Neural progenitor cell (in vitro differentiated cells): ENCODE measurements at regions not wholly inside any gene's neighbourhood (a gene's known extent, or its start where the extent isn't known, plus 50 kb on each side); places are given as distances from the start of the nearest gene placed in this dataset.

Source experiments
- DNase-seq: peaks from one replicate; pipeline ENCODE4 v3.0.0-alpha.2; 2016; ENCODE audit warnings: low spot score
- H2AFZ ChIP-seq: fragments of 200-600 bp; sonication (generic); replicated peaks from 2 replicates; pipeline ENCODE4 v1.6.1; 2016; ENCODE audit warnings: antibody characterized with exemption
- H3F3A ChIP-seq: fragments of 200-600 bp; sonication (generic); 2 replicates; pipeline ENCODE4 v1.6.1; 2016; ENCODE audit warnings: antibody characterized with exemption, low read depth
- H3K27ac ChIP-seq: fragments of 200-600 bp; sonication (generic); 2 replicates; pipeline ENCODE4 v1.5.1; 2016; ENCODE audit warnings: mild to moderate bottlenecking
- H3K27me3 ChIP-seq: fragments of 200-600 bp; sonication (generic); 2 replicates; pipeline ENCODE4 v1.6.1; 2016; ENCODE audit warnings: mild to moderate bottlenecking, moderate library complexity
- H3K36me3 ChIP-seq: fragments of 200-600 bp; sonication (generic); 2 replicates; pipeline ENCODE4 v1.5.1; 2016
- H3K4me1 ChIP-seq: fragments of 200-600 bp; sonication (generic); 2 replicates; pipeline ENCODE4 v1.6.1; 2016; ENCODE audit warnings: mixed run types
- H3K4me2 ChIP-seq: fragments of 200-600 bp; sonication (generic); 2 replicates; pipeline ENCODE4 v1.6.1; 2016
- H3K4me3 ChIP-seq: fragments of 200-600 bp; sonication (generic); 2 replicates; pipeline ENCODE4 v1.5.1; 2016
- H3K79me2 ChIP-seq: fragments of 200-600 bp; sonication (generic); 2 replicates; pipeline ENCODE4 v1.6.1; 2016; ENCODE audit warnings: low read depth
- H3K9ac ChIP-seq: fragments of 200-600 bp; sonication (generic); 2 replicates; pipeline ENCODE4 v1.6.1; 2016
- H3K9me3 ChIP-seq: fragments of 200-600 bp; sonication (generic); 2 replicates; pipeline ENCODE4 v1.5.1; 2016; ENCODE audit warnings: low read depth
- H4K20me1 ChIP-seq: fragments of 200-600 bp; sonication (generic); 2 replicates; pipeline ENCODE4 v1.6.1; 2016; ENCODE audit warnings: low read depth
- H3K27ac Mint-ChIP-seq: 3 replicates; pipeline ENCODE4 v1.8.0; 2021; ENCODE audit warnings: mixed read lengths
- H3K27me3 Mint-ChIP-seq: 2 replicates; pipeline ENCODE4 v1.8.0; 2022; ENCODE audit warnings: low read depth, mild to moderate bottlenecking, inconsistent platforms, moderate library complexity, mixed read lengths; ENCODE audit not compliant: insufficient read depth
- H3K36me3 Mint-ChIP-seq: 3 replicates; pipeline ENCODE4 v1.8.0; 2021; ENCODE audit warnings: mixed read lengths
- H3K4me1 Mint-ChIP-seq: 3 replicates; pipeline ENCODE4 v1.8.0; 2021; ENCODE audit warnings: mixed read lengths
- H3K4me3 Mint-ChIP-seq: 3 replicates; pipeline ENCODE4 v1.8.0; 2021; ENCODE audit warnings: mild to moderate bottlenecking, moderate library complexity, mixed read lengths
- H3K9me3 Mint-ChIP-seq: 3 replicates; pipeline ENCODE4 v1.8.0; 2020; ENCODE audit warnings: mixed read lengths
- CTCF ChIP-seq: fragments of 200-600 bp; sonication (generic); IDR thresholded peaks from 2 replicates; pipeline ENCODE4 v1.5.1; 2017; ENCODE audit warnings: antibody characterized with exemption, mild to moderate bottlenecking
- EZH2 ChIP-seq: fragments of 200-600 bp; sonication (generic); IDR thresholded peaks from 2 replicates; pipeline ENCODE4 v1.6.1; 2017; ENCODE audit warnings: antibody characterized with exemption, mild to moderate bottlenecking, moderate library complexity
- EZH2phosphoT487 ChIP-seq: fragments of 200-600 bp; sonication (generic); IDR thresholded peaks from 2 replicates; pipeline ENCODE4 v1.6.1; 2017; ENCODE audit warnings: antibody characterized with exemption

- Histone ChIP-seq H3K27me3 (no peaks in the 10 kb centered on the region), H3F3A (no peaks in the 10 kb centered on the region), H3K9ac (no peak overlapping the region), H4K20me1 (no peaks in the 10 kb centered on the region), H2AFZ (no peak overlapping the region), H3K4me2 (no peak overlapping the region), H3K4me1 (no peaks in the 10 kb centered on the region), H3K27ac (no peak overlapping the region), H3K79me2 (no peaks in the 10 kb centered on the region), H3K9me3 (no peaks in the 10 kb centered on the region), H3K4me3 (no peak overlapping the region), H3K36me3 (no peaks in the 10 kb centered on the region)
- no peak for DNase-seq
- H3K9me3 Mint-ChIP-seq = no peaks in the 10 kb centered on the region
- H3K27me3 Mint-ChIP-seq = peaks cover 2% of the 10 kb centered on the region
- no peak overlapping the region for H3K27ac Mint-ChIP-seq
- no peaks in the 10 kb centered on the region for H3K36me3 Mint-ChIP-seq
- TF ChIP-seq EZH2 = no peak
- TF ChIP-seq EZH2phosphoT487 = no peak
- no peak for TF ChIP-seq CTCF
- no peak overlapping the region for H3K4me3 Mint-ChIP-seq
- no peaks in the 10 kb centered on the region for H3K4me1 Mint-ChIP-seq
Observed at GRCh38 chr1:88210103-88210787, 473.8 kb upstream of the PKN2 start.

GRCh38 chr1:88216441-88216840 is 467.6 kb upstream of the PKN2 start:
- H3K4me1 ChIP-seq = peaks cover 10% of the 10 kb centered on the region
- H3K9me3 Mint-ChIP-seq = no peaks in the 10 kb centered on the region

GRCh38 chr1:88217386-88217785 is 466.7 kb upstream of the PKN2 start:
- no peaks in the 10 kb centered on the region for H3K27me3 ChIP-seq
- Mint-ChIP-seq H3K4me3 (no peak overlapping the region), H3K27me3 (no peaks in the 10 kb centered on the region), H3K27ac (no peak overlapping the region), H3K9me3 (no peaks in the 10 kb centered on the region), H3K36me3 (no peaks in the 10 kb centered on the region), H3K4me1 (no peaks in the 10 kb centered on the region)
- no peaks in the 10 kb centered on the region for H3K36me3 ChIP-seq
- H4K20me1 ChIP-seq = no peaks in the 10 kb centered on the region
- H3K79me2 ChIP-seq = no peaks in the 10 kb centered on the region
- DNase-seq = no peak
- no peaks in the 10 kb centered on the region for H3F3A ChIP-seq
- no peak overlapping the region for H3K4me2 ChIP-seq
- no peak overlapping the region for H3K9ac ChIP-seq
- TF ChIP-seq EZH2phosphoT487 (no peak), CTCF (no peak), EZH2 (no peak)
- H3K4me3 ChIP-seq = no peak overlapping the region
- H3K27ac ChIP-seq = no peak overlapping the region
- peaks cover 10% of the 10 kb centered on the region for H3K4me1 ChIP-seq
- H3K9me3 ChIP-seq = no peaks in the 10 kb centered on the region
- no peak overlapping the region for H2AFZ ChIP-seq

More at GRCh38 chr1:88216441-88216840, 467.6 kb upstream of the PKN2 start:
- H3K27ac Mint-ChIP-seq = no peak overlapping the region
- H3K4me2 ChIP-seq = no peak overlapping the region
- no peak overlapping the region for H3K9ac ChIP-seq
- H3K4me3 Mint-ChIP-seq = no peak overlapping the region
- H3K27ac ChIP-seq = no peak overlapping the region
- no peak overlapping the region for H2AFZ ChIP-seq
- TF ChIP-seq EZH2phosphoT487 (no peak), CTCF (no peak), EZH2 (no peak)
- no peaks in the 10 kb centered on the region for H3K36me3 Mint-ChIP-seq
- H3K79me2 ChIP-seq = no peaks in the 10 kb centered on the region
- no peaks in the 10 kb centered on the region for H3K4me1 Mint-ChIP-seq
- DNase-seq = no peak
- no peaks in the 10 kb centered on the region for H3K27me3 ChIP-seq
- no peaks in the 10 kb centered on the region for H4K20me1 ChIP-seq
- no peaks in the 10 kb centered on the region for H3F3A ChIP-seq
- H3K27me3 Mint-ChIP-seq = no peaks in the 10 kb centered on the region
- H3K36me3 ChIP-seq = no peaks in the 10 kb centered on the region
- H3K9me3 ChIP-seq = no peaks in the 10 kb centered on the region
- H3K4me3 ChIP-seq = no peak overlapping the region
